ENCODE measurements at regions not wholly inside any gene's neighbourhood (a gene's known extent, or its start where the extent isn't known, plus 50 kb on each side); places are given as distances from the start of the nearest gene placed in this dataset.

DNA sequence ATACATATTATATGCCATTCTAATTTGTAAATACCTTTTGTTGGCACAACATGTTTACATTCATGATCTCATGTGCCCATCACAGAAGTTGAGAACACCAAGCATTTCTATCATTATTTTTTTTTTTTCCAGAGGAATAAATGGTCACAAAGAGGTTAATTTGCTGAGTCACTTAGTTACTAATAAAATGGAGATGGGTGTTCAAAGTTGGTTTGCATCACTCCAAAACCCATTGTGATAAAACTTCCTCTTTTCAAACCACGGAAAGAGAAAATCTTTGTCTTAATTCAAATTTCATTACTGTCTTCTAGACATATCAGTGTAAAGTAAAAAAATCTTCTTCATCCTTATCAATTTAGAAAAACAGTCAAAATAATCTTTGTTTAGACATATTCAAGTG lies 636.8 kb upstream of the CCDC179 start:
- no peaks in the 10 kb centered on the region for H3K9me3 ChIP-seq (ENCODE audit: low read depth)
- Mint-ChIP-seq H3K36me3 (no peaks in the 10 kb centered on the region), H3K9me3 (no peaks in the 10 kb centered on the region), H3K4me1 (no peaks in the 10 kb centered on the region), H3K27ac (no peak overlapping the region), H3K27me3 (ENCODE audit: insufficient read depth, low read depth) (no peaks in the 10 kb centered on the region), H3K4me3 (no peak overlapping the region)
- no peak overlapping the region for H3K4me2 ChIP-seq
- DNase-seq (ENCODE audit: low spot score): no peak
- H3F3A ChIP-seq (ENCODE audit: low read depth): no peaks in the 10 kb centered on the region
- no peaks in the 10 kb centered on the region for H4K20me1 ChIP-seq (ENCODE audit: low read depth)
- no peak overlapping the region for H2AFZ ChIP-seq (replicated peaks)
- H3K27ac ChIP-seq: no peak overlapping the region
- H3K79me2 ChIP-seq (ENCODE audit: low read depth): no peaks in the 10 kb centered on the region
- H3K27me3 ChIP-seq: no peaks in the 10 kb centered on the region
- TF ChIP-seq EZH2 (IDR thresholded peaks at IDR 0.05): no peak
- TF ChIP-seq, protein P1, sequence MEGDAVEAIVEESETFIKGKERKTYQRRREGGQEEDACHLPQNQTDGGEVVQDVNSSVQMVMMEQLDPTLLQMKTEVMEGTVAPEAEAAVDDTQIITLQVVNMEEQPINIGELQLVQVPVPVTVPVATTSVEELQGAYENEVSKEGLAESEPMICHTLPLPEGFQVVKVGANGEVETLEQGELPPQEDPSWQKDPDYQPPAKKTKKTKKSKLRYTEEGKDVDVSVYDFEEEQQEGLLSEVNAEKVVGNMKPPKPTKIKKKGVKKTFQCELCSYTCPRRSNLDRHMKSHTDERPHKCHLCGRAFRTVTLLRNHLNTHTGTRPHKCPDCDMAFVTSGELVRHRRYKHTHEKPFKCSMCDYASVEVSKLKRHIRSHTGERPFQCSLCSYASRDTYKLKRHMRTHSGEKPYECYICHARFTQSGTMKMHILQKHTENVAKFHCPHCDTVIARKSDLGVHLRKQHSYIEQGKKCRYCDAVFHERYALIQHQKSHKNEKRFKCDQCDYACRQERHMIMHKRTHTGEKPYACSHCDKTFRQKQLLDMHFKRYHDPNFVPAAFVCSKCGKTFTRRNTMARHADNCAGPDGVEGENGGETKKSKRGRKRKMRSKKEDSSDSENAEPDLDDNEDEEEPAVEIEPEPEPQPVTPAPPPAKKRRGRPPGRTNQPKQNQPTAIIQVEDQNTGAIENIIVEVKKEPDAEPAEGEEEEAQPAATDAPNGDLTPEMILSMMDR (IDR thresholded peaks at IDR 0.05): no peak
- no peak for TF ChIP-seq EZH2phosphoT487 (IDR thresholded peaks at IDR 0.05)
- H3K36me3 ChIP-seq: no peaks in the 10 kb centered on the region
- no peak overlapping the region for H3K4me3 ChIP-seq
- H3K9ac ChIP-seq: no peak overlapping the region
- H3K4me1 ChIP-seq: no peaks in the 10 kb centered on the region

DNA sequence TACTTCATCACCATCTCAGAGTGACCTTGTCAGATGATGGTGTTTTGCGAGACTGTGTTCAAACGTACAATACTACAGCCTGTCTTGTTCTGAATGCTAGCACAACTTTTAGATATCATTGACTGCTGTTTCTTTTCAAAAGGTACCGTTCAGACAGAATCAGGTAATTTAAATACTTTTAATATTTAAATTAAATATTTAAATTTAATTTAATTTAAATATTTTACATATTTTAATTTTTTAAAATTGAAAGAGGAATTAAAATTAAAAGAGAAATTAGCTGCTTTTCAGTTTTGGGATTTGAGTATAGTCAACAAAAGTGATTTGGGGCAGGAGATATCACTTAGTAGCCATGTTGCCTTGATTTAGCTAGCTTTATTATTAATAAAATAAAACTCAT lies 642.1 kb upstream of the CCDC179 start:
- no peaks in the 10 kb centered on the region for H3K4me1 Mint-ChIP-seq
- no peak for DNase-seq (ENCODE audit: low spot score)
- H3K9ac ChIP-seq: no peak overlapping the region
- H3K27me3 Mint-ChIP-seq (ENCODE audit: insufficient read depth, low read depth): peaks cover 2% of the 10 kb centered on the region
- no peaks in the 10 kb centered on the region for H3K9me3 ChIP-seq (ENCODE audit: low read depth)
- no peaks in the 10 kb centered on the region for H3K4me1 ChIP-seq
- H3K27me3 ChIP-seq: no peaks in the 10 kb centered on the region
- no peak overlapping the region for H3K27ac Mint-ChIP-seq
- no peaks in the 10 kb centered on the region for H3K9me3 Mint-ChIP-seq
- H3K4me3 ChIP-seq: no peak overlapping the region
- no peaks in the 10 kb centered on the region for H3K79me2 ChIP-seq (ENCODE audit: low read depth)
- H4K20me1 ChIP-seq (ENCODE audit: low read depth): no peaks in the 10 kb centered on the region
- H2AFZ ChIP-seq (replicated peaks): no peak overlapping the region
- H3K36me3 Mint-ChIP-seq: no peaks in the 10 kb centered on the region
- TF ChIP-seq EZH2phosphoT487 (IDR thresholded peaks at IDR 0.05) (no peak), EZH2 (IDR thresholded peaks at IDR 0.05) (no peak)
- TF ChIP-seq, protein P1 (IDR thresholded peaks at IDR 0.05): no peak
- no peaks in the 10 kb centered on the region for H3F3A ChIP-seq (ENCODE audit: low read depth)
- no peaks in the 10 kb centered on the region for H3K36me3 ChIP-seq
- no peak overlapping the region for H3K4me2 ChIP-seq
- H3K27ac ChIP-seq: no peak overlapping the region
- H3K4me3 Mint-ChIP-seq: no peak overlapping the region

DNA sequence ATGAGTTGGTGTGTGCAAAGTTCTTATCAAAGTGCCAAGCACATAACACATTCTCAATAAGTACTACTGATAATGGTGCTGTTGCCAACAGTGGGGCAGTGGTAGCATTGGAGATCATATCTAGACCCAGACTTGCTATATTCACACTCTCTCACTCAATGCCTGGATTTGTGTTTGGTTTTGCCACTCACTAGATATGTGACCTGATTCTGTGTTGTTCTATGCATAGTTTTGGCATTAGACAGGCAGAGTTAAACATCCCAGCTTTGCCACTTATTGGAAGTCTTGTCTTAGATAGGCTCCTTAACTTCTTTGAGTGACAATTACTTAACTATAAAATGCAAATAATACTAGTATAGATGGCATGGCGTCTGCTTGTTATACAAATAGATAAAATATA lies 642.6 kb upstream of the CCDC179 start:
- no peaks in the 10 kb centered on the region for H3K27me3 ChIP-seq
- H3K27ac ChIP-seq: no peak overlapping the region
- no peaks in the 10 kb centered on the region for H3K36me3 ChIP-seq
- TF ChIP-seq, protein P1 (IDR thresholded peaks at IDR 0.05): no peak
- no peak for TF ChIP-seq EZH2 (IDR thresholded peaks at IDR 0.05)
- no peak for TF ChIP-seq EZH2phosphoT487 (IDR thresholded peaks at IDR 0.05)
- Mint-ChIP-seq H3K4me1 (no peaks in the 10 kb centered on the region), H3K27me3 (ENCODE audit: insufficient read depth, low read depth) (peaks cover 2% of the 10 kb centered on the region), H3K27ac (no peak overlapping the region), H3K36me3 (no peaks in the 10 kb centered on the region), H3K9me3 (no peaks in the 10 kb centered on the region), H3K4me3 (no peak overlapping the region)
- no peak overlapping the region for H3K9ac ChIP-seq
- H3K4me3 ChIP-seq: no peak overlapping the region
- H3K4me1 ChIP-seq: no peaks in the 10 kb centered on the region
- no peaks in the 10 kb centered on the region for H3K79me2 ChIP-seq (ENCODE audit: low read depth)
- H3F3A ChIP-seq (ENCODE audit: low read depth): no peaks in the 10 kb centered on the region
- no peaks in the 10 kb centered on the region for H3K9me3 ChIP-seq (ENCODE audit: low read depth)
- H2AFZ ChIP-seq (replicated peaks): no peak overlapping the region
- no peaks in the 10 kb centered on the region for H4K20me1 ChIP-seq (ENCODE audit: low read depth)
- no peak overlapping the region for H3K4me2 ChIP-seq
- no peak for DNase-seq (ENCODE audit: low spot score)

DNA sequence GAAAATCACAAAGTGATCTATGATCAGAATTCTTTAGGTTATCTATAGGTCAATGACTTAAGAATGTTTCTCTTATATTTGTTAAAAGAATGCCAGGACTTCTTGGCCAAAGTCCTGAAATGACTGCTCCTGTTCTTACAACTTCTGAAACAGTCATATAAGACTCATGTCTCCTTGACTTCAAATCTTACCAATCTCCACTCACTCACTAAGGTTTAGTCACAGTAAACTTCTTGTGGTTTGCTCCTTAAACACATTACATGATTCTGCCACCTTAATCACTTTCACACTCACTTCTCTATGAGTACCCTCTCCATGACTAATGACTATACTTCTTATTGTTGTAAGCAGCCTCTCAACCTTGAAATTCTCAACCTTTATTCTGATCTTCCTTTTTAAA lies 648.7 kb upstream of the CCDC179 start:
- Histone ChIP-seq H3K27me3 (no peaks in the 10 kb centered on the region), H3K36me3 (no peaks in the 10 kb centered on the region), H3K79me2 (ENCODE audit: low read depth) (no peaks in the 10 kb centered on the region), H3K4me3 (no peak overlapping the region), H2AFZ (replicated peaks) (no peak overlapping the region), H3K4me2 (no peak overlapping the region), H3K4me1 (no peaks in the 10 kb centered on the region), H3K9me3 (ENCODE audit: low read depth) (no peaks in the 10 kb centered on the region), H4K20me1 (ENCODE audit: low read depth) (no peaks in the 10 kb centered on the region), H3K9ac (no peak overlapping the region), H3K27ac (no peak overlapping the region), H3F3A (ENCODE audit: low read depth) (no peaks in the 10 kb centered on the region)
- Mint-ChIP-seq H3K9me3 (no peaks in the 10 kb centered on the region), H3K27ac (no peak overlapping the region), H3K27me3 (ENCODE audit: insufficient read depth, low read depth) (peaks cover 2% of the 10 kb centered on the region), H3K4me1 (peaks cover 2% of the 10 kb centered on the region), H3K36me3 (no peaks in the 10 kb centered on the region), H3K4me3 (no peak overlapping the region)
- DNase-seq (ENCODE audit: low spot score): no peak
- TF ChIP-seq, protein P1 (IDR thresholded peaks at IDR 0.05): no peak
- TF ChIP-seq EZH2 (IDR thresholded peaks at IDR 0.05) (no peak), EZH2phosphoT487 (IDR thresholded peaks at IDR 0.05) (no peak)

Measured in neural progenitor cell (in vitro differentiated cells).